Neutrophil (primary cell): ENCODE measurements at regions not wholly inside any gene's neighbourhood (a gene's known extent, or its start where the extent isn't known, plus 50 kb on each side); places are given as distances from the start of the nearest gene placed in this dataset.

Source experiments
- H3K27ac ChIP-seq: fragments of 200-600 bp; sonication (generic); 2 replicates; pipeline ENCODE4 v1.5.1; 2016; ENCODE audit warnings: mild to moderate bottlenecking, moderate library complexity
- H3K27me3 ChIP-seq: fragments of 200-600 bp; sonication (generic); 2 replicates; pipeline ENCODE4 v1.6.0; 2016; ENCODE audit warnings: mild to moderate bottlenecking
- H3K36me3 ChIP-seq: fragments of 200-600 bp; sonication (generic); 2 replicates; pipeline ENCODE4 v1.5.1; 2017
- H3K4me1 ChIP-seq, 2 experiments: fragments of 200-600 bp in 1 of 2; sonication (generic) in 1 of 2; 1 replicate in 1 of 2; 2 replicates in 1 of 2; pipeline versions ENCODE4 v1.5.1 to v1.6.1; 2013 to 2016; ENCODE audit warnings: low read depth in 1 of 2, low read length in 1 of 2, mild to moderate bottlenecking in 1 of 2, moderate library complexity in 1 of 2; ENCODE audit not compliant: control insufficient read depth in 1 of 2, insufficient read depth in 1 of 2
- H3K4me3 ChIP-seq, 2 experiments: fragments of 200-600 bp in 1 of 2; sonication (generic) in 1 of 2; 1 replicate in 1 of 2; 2 replicates in 1 of 2; pipeline ENCODE4 v1.5.1; 2013 to 2016; ENCODE audit warnings: low read depth in 1 of 2, low read length in 1 of 2, mild to moderate bottlenecking in 1 of 2, moderate library complexity in 1 of 2
- H3K9me3 ChIP-seq: fragments of 200-600 bp; sonication (generic); 2 replicates; pipeline ENCODE4 v1.5.1; 2016
- TF ChIP-seq, protein P1 (sequence below): fragments of 200-600 bp; sonication (generic); IDR thresholded peaks from 2 replicates; pipeline ENCODE4 v1.5.1; 2016; ENCODE audit warnings: antibody characterized with exemption

GRCh38 chr3:72342450-72342849 lies 505.8 kb downstream of the SHQ1 start:
- Histone ChIP-seq H3K27me3 (no peaks in the 10 kb centered on the region), H3K9me3 (no peaks in the 10 kb centered on the region), H3K4me1 (peaks cover 24 to 35% of the 10 kb centered on the region in 2 experiments), H3K4me3 (no peak overlapping the region), H3K36me3 (no peaks in the 10 kb centered on the region), H3K27ac (no peak overlapping the region)
- TF ChIP-seq, protein P1, sequence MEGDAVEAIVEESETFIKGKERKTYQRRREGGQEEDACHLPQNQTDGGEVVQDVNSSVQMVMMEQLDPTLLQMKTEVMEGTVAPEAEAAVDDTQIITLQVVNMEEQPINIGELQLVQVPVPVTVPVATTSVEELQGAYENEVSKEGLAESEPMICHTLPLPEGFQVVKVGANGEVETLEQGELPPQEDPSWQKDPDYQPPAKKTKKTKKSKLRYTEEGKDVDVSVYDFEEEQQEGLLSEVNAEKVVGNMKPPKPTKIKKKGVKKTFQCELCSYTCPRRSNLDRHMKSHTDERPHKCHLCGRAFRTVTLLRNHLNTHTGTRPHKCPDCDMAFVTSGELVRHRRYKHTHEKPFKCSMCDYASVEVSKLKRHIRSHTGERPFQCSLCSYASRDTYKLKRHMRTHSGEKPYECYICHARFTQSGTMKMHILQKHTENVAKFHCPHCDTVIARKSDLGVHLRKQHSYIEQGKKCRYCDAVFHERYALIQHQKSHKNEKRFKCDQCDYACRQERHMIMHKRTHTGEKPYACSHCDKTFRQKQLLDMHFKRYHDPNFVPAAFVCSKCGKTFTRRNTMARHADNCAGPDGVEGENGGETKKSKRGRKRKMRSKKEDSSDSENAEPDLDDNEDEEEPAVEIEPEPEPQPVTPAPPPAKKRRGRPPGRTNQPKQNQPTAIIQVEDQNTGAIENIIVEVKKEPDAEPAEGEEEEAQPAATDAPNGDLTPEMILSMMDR = no peak

DNA sequence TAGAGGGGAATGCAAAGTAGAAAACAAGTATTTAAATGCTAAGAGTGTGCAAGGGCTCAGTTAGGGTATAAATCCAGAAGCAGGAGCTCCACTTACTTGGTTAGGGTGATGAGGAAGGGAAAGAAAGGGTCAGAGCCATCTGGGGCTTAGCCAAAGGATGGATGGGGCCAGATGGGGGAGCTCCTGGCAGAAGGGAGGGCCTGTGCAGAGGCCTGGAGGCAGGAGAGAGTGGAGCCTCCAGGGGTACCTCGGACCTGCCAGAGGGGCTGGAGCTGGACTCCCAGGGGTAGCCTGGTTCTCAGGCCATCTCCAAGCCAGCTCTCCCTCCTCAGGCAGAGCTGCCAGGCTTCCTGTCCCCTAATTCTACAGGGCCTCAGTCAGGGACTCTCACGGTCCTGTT lies 506.3 kb downstream of the SHQ1 start:
- Histone ChIP-seq H3K36me3 (no peaks in the 10 kb centered on the region), H3K27me3 (no peaks in the 10 kb centered on the region), H3K4me1 (peaks cover 19 to 32% of the 10 kb centered on the region in 2 experiments), H3K9me3 (no peaks in the 10 kb centered on the region), H3K27ac (no peak overlapping the region), H3K4me3 (no peak overlapping the region)
- TF ChIP-seq, protein P1 = no peak

- Histone ChIP-seq H3K36me3 (no peaks in the 10 kb centered on the region), H3K9me3 (no peaks in the 10 kb centered on the region), H3K27ac (no peak overlapping the region), H3K4me1 (peaks cover 15 to 29% of the 10 kb centered on the region in 2 experiments), H3K27me3 (no peaks in the 10 kb centered on the region), H3K4me3 (no peak overlapping the region)
- TF ChIP-seq, protein P1 = no peak
Measured at GRCh38 chr3:72341380-72341770, 506.9 kb downstream of the SHQ1 start.

GRCh38 chr3:72340476-72341379 lies 507.5 kb downstream of the SHQ1 start:
- no peaks in the 10 kb centered on the region for H3K9me3 ChIP-seq
- TF ChIP-seq, protein P1 = no peak
- H3K27me3 ChIP-seq = no peaks in the 10 kb centered on the region

DNA sequence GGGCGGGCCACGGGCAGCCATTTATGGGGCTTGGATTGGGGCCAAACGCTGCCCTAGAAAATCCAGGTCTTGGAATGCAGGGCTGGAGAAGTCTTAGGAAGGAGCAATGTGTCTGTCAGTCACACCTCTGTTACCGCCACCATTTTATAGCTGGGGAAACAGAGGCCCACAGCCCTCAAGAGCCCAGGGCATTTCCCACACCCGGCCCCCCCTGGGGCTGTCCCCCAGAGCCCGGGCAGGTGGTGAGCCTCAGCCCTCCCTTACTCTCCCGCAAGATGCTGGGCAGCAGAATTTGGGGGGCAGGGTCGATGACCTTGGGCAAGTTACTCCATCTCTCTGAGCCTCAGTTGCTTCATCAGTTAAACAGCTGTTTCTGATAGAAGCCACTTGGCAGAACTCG lies 508.2 kb downstream of the SHQ1 start:
- no peaks in the 10 kb centered on the region for H3K27me3 ChIP-seq
- no peaks in the 10 kb centered on the region for H3K9me3 ChIP-seq
- H3K36me3 ChIP-seq = no peaks in the 10 kb centered on the region
- peaks cover 8 to 16% of the 10 kb centered on the region in 2 experiments for H3K4me1 ChIP-seq
- TF ChIP-seq, protein P1 = no peak
- H3K27ac ChIP-seq = no peak overlapping the region
- H3K4me3 ChIP-seq = no peak overlapping the region

More at GRCh38 chr3:72340476-72341379, 507.5 kb downstream of the SHQ1 start:
- H3K4me3 ChIP-seq = no peak overlapping the region
- H3K4me1 ChIP-seq = peaks cover 8 to 22% of the 10 kb centered on the region in 2 experiments
- H3K36me3 ChIP-seq = no peaks in the 10 kb centered on the region
- no peak overlapping the region for H3K27ac ChIP-seq
